Eye (tissue), 1 donor: ENCODE measurements at regions not wholly inside any gene's neighbourhood (a gene's known extent, or its start where the extent isn't known, plus 50 kb on each side); places are given as distances from the start of the nearest gene placed in this dataset.
"Not testable (repeated sequence)": the region's sequence is repeated elsewhere in the genome, so short reads cannot be mapped to it uniquely, and the experiment has no call there.

Experiments
- DNase-seq: peaks from one replicate; pipeline ENCODE4 v3.0.0-alpha.2; 2015

DNA sequence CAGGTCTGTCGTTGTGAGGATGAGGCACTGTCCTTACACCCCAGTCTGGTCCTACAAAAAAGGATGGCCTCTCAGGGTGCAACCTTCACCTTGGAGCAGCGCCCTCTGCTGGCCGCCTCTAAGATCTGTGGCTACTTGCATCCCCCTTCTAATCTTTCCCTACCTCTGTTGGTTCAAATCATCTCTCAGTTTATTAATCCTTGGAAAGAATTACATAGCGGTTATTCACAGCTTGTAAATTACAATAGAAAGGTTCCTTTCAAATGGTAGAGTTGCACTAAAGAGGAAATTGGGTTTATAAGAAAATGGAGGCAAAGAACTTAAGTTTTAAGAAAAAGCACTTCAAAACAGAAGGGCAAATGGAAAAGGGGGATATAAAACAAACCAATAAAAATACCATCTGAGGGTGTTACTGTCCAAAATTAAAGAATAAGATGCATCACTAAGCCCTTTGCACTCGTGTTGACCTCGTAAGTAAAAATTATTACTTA lies 102.0 kb upstream of the PLEKHM1 start:
- DNase-seq: peak; percentile 78

DNA sequence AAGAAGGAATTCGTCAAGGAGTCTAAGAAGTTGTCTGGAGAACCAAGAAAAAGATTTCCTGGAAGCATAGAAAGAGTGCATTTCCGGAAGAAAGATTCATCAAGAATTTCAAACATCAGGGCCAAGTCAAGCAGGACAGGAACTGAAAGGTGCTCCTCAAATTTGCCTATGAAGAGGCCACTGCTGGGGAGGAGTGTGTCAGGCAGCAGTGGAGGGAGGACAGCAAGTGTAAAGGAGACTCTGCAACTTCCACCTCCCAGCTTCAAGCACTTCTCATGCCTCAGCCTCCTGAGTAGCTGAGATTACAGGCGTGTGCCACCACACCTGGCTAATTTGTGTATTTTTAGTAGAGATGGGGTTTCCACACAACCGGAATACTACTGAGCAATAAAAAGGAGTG lies 105.8 kb upstream of the PLEKHM1 start:
- not testable (repeated sequence) for DNase-seq

DNA sequence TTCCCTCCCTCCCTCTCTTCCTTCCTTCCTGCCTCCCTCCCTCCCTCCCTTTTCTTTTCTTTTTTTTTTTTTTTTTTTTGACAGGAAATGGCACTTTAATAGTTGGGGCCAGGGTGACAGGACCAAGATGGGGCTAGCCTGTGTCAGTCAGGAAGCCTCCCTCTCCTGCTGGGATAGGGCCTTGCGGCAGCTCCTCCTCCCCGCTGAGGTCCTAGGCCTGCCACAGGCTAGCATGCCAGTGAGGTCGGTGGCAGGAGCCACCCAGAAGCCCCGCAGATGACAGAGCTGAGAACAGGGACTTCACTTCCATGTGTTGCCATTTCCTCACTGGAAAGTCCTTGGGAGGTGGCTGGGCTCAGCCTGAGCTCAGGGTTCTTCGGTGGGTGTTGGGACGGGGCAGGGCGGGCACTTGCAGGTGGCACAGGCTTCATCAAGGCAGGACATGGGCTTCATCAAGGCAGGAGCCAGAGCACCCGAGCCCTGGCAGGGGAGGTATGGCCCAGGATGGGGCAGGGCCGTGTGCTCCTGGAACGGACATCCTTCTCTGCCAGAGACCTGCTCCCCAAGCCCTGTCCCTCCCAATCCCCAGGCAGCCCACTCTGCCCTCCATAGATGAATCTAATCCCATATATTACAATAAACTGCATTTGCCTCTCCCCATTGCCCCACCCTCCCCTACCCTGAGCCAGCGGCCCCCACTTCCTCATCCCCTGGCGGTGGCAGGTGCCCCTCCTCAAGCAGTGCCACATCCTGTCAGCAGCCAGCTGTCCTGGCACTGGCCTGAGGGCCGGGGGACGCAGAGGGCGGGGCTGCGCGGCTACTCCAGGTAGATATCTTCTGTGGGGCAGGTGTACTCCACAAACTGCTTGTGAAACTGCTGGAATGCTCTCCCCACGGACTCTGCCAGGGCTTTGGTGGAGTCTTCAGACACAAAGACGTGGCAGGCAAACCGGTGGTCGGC lies 109.8 kb upstream of the PLEKHM1 start:
- DNase-seq: not testable (repeated sequence)

DNA sequence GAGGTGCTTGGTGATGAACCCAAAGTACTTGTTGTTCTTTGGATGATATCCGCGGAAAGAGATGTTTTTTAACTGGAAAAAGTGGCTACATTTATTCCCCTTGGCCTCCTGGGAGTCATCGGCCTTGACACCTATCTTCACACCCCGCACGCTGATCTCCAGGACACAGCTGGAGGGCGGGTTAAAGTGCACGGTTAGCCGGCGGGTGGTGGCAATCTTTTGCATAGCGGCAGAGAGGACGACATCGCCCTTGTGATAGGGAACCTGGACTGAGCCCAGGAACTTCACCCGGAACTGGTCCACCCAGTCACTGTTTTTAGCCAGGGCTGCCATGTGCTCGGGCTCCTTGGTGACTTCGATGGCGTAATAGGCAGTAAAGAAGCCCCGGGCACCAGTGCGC lies 110.5 kb upstream of the PLEKHM1 start:
- DNase-seq: not testable (repeated sequence)

DNA sequence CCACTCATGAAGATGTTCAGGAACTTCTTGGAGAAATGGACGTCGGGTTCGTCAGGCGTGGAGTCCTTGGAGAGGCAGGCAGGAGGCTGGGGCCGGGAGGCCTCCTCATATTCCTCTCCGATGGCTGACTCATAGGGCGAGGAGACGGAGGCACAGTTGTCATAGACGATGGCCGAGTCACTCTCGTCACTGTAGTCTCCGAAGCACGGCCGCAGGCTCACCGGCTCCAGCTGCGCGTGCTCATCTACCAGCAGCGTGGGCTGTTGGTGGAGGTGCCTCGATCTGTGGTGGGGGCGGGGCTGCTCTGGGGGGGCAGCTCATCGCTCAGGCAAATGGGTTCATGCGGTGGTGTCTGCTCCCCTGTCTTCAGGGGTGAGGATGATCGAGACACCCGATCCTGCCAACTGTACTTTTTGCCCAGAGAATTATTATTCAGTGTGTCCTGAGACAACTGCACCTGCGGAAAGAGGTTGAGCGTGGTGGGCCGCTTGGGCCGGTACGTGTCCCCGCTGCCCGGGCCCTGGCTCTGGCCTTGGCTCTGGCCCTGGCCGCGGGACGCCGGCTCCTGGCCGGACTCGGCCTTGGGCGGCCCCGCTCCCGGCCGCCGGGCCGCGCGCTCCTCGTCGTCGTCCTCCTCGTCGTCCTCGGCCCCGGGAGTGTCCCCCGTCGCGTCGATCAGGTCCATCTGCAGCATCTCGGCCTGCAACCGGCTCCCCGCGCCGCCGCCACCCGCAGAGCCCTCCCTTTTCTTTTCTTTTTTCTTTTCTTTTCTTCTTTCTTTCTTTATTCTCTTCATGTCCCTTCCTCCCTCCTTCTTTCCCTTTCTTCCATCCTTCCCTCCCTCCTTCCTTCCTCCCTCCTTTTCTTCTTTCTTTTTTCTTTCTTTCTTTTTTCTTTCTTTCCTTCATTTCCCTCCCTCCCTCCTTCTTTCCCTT lies 111.4 kb upstream of the PLEKHM1 start:
- not testable (repeated sequence) for DNase-seq

DNA sequence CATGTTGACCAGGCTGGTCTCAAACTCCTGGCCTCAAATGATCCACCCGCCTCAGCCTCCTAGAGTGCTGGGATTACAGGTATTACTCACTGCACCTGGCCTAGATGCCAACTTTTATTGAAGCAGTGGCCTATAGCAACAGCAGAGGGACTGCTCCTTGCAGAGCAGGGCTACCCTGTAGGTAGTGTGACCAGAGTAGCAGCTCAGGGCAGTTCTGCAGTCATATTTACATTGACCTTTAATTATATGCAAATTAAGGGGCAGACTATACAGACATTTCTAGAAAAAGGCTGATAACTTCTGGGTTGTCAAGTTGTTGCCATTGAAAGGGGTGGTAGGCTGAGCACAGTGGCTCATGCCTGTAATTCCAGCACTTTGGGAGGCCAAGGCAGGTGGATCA lies 115.2 kb upstream of the PLEKHM1 start:
- DNase-seq: not testable (repeated sequence)

DNA sequence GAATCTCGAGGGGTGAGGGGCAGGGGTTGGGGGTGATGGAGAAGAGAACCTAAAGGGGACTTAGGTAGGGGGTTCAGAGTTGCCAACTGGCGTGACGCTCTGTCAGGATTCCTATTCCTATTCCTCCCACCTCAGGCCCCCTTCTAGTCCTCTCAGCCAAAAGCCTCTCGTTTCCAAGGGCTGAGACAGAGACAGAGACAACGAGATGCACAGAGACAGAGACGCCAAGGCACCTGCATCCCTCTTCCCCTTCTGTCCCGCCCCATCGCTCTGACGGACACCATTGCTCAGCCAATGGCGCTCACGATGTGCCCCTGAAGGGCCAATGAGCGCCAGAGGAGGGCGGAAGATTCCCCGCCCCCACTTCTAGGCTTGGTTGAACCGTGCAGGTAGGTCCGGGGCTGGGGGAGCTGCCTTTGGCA lies 129.5 kb upstream of the PLEKHM1 start:
- peak; percentile 84 for DNase-seq

DNA sequence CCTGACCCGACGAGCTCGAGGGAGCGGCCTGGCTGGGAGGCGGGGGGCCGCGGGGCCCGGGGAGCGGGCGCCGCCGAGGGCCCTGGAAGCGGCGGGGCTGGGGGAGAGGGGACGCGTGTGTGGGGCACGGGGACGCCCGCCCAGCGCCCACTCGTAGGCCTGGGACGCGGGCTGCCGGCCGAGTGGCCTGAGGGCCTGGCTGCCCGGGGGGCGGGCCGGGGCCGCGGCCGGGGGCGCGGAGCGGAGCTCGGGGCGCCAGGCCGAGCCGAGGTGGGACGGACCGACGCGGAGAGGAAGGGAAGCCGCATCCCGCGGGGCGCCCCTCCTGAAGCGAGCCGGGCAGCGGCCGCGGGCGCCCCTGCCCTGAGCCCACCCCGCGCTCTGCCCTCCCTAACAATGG lies 129.9 kb upstream of the PLEKHM1 start:
- DNase-seq: peak; percentile 31

DNA sequence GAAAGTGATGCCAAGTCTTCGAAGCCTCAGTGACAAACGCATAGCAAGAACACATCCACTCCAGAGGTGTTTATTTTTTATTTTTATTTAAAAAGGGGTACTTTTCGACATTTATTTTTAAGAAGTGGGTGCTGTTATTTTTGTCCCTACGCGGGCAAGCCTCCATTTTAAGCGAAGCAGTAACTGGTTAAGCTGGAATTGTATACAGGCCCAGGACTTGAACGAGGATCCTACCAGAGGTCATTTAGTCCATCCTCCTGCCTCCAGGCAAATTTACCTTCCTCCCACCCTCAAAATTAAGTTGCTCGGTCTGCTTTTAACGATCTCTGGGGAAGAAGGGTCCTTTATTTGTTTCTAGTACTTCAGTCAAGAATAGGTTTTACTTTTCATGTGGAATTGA lies 130.6 kb upstream of the PLEKHM1 start:
- DNase-seq: not testable (repeated sequence)

DNA sequence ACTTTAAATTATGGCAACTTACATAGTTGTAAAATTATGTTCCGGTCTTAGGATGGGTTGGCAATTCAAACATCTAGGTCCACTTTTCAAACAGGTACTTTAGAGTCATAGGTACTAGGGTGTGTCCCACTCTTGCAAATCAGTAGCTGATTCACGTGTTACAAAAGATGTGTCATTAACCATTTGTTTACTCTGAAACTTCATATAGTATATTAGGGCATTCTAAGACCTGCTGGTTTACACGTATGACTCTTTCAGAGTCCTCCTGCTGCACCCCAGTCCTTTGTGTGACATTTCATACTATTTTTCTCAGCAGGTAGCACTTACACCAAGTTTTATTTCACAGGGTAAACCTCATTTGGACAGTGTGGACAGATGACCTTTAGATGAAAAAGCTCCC lies 131.8 kb upstream of the PLEKHM1 start:
- not testable (repeated sequence) for DNase-seq

DNA sequence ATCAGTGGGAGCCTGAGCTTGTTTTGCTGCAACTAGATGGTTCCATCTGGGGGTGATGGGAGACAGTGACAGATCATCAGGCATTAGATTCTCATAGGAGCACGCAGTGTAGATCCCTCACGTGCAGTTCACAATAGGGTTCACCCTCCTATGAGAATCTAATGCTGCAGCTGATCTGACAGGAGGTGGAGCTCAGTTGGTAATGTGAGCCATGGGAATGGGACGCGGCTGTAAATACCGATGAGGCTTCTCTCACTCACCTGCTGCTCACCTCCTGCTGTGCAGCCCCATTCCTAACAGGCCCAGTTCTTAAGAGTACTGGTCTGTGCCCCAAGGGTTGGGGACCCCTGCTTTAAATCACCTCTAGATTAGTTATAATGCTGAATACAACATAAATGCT lies 137.5 kb upstream of the PLEKHM1 start:
- no peak for DNase-seq

DNA sequence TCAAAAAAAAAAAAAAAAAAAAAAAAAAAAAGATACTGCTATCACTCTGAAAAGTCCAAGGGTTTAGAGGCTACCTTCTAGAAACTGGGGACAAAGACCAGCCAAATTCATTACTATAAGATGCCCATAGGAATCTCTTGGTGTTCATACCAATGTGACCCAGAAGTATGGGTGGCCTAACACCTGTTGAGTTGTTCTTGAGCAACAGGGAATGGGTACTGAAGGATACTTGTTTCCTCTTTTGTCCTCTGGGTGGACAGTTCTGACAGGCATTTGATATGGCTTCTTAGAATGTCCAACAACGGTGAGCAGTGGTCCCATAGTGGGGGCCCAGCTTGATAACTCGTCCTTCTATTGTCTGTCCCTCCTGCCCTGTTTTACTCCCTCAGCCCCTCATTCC lies 141.4 kb upstream of the PLEKHM1 start:
- DNase-seq: no peak

DNA sequence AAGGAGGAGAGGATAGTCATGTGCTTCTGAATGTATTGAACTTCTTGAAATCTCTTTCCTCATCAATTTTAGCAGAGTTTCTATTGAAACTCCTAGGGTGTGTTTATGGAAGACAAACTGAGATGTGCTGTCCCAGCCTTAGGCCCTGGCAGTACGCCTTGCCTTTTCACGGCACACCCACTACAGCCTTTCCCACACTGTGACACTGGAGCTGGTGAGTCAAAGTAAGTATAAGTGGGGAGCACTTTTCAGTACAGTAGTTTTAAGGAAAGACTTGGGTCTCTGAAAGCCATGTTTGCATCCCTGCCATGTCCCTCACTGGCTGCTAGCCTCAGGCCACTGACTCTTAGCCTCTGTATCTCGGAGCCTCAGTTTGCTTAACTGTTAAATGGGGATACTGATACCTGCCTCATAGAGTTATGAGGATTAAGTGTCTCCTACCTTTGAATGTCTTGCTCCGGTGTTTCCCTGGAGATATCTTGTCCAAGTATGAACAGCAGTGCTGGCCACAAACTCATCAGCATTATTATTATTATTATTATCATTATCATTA lies 144.7 kb upstream of the CRHR1 start:
- DNase-seq: no peak

DNA sequence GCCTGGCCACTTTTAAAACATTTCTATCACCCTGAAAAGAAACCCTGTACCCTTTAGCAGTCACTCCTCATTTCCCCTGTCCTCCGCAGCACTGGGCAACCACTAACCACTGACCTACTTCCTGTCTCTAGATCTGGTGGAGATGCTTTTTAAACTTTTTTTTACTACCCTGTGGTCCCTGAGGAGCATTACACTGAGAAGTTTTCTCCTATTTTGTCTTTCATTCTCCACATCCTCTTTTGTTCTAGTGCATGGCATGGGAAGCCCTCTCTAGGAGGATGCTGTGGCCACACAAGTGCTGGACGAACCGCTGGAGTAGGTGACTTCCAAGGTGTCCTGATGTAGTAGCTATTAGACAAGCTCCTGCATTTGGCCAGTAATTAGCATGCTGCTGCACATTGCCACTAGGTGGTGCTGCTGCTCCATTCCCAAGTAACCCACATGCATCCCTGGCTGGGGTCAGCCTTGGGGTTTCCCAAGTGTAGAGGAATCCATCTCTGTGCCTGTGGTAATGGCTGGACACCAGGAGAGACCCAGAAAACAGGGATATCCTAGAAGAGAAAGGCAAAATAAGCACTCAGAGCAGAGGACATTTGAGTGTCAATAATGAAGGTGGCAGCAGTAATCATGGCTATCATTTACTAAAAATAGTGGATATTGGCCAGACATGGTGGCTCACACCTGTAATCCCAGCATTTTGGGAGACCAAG lies 143.8 kb upstream of the CRHR1 start:
- peak; percentile 93 for DNase-seq

DNA sequence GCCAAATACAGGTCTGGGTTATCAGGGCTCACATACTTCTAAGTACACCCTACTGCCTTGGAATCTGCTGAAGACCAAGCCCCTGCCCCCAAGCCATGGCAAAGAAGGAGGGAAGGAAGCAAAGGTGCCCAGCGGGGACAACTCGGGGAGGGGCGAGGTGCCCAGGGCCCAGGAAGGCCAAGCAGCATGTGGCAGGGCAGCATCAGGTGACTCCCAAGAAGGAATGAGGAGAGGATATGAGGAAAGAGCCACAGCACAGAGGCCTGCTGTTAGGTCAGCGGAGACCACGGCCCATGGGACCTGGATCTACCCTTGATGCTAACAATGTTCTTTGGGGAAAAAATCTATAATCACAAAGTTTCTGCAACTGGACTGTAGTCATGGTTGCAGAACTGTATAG lies 142.6 kb upstream of the CRHR1 start:
- DNase-seq: no peak

DNA sequence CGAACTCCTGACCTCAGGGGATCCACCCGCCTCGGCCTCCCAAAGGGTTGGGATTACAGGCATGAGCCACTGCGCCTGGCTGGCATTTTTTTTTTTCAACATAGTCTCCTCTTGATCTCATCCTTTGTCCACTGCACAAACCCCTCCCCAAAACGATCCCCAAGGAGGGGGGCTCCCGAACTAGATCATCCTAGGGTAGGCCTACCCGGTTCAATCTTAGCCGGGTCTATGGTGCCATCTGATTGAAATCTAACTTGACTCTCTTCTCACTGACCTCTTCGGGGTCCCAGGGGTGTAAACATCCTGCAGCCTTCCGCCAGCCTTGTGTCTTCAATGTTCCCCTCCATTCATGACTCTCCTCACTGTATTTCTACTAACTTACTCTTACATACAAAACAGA lies 140.5 kb upstream of the CRHR1 start:
- no peak for DNase-seq

DNA sequence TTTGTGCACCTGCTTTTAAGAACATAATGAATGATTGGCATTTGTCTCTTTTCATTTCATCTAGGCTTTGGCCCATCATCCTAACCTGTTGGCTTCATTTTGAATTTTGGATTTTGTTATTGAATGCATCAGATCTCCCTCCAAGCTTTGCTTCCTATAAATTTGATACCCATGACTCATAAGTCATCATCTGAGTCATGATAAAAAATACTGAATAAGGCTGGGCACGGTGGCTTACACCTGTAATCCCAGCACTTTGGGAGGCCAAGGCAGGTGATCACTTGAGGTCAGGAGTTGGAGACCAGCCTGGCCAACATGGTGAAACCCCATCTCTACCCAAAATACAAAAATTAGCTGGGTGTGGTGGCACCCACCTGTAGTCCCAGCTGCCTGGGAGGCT lies 139.5 kb upstream of the CRHR1 start:
- DNase-seq: not testable (repeated sequence)

DNA sequence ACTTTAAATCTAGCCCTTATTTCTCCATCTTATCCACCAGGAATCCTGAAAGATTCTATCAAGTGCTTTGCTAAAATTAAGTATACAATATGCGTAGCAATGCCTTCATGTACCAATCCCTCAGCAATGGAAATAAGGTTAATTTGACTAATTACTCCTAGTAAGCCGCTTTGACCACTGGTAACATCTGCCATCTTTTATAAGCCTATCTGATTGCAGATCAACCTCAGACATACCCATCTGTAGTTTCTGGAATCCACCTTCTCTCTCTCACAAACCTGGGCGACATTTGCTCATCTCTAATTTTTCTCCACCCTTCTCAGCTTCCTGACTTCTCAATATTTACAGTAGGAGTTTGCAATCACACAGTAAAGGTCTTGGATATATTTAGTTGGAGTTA lies 138.8 kb upstream of the CRHR1 start:
- no peak for DNase-seq

DNA sequence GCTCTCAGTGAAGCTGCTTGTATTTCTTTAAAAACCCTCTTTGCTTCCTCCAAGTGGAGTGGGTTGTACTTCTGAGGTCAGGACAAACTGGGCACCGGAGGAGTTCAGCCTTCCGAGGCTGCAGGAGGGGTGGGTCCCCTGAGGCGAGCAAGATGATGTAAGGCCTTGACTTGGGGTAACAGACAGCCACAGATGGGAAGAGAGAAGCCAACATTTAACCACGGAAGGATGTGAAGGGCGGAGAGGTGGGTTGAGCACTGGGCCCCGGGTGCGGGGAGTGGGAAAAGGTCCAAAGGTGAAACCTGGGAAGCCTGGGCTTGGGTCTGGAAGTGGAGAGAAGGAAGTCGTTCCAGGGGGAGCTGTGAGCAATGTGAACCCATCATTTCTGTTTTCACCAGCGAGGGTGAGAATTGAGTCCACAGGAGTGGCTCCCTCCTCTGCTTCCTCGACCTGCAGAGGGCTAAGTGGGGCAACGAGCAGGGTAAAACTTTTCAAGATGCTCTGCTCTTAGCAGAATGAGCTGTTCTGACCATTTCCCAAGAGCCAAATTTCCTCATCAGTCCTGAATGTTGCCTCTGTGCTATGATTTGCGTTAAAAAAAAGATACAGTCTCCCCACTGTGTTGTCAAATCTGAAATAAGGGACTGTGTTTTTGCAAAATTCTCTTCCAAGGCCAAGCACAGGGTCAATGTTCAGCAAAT lies 137.7 kb upstream of the CRHR1 start:
- DNase-seq: no peak

DNA sequence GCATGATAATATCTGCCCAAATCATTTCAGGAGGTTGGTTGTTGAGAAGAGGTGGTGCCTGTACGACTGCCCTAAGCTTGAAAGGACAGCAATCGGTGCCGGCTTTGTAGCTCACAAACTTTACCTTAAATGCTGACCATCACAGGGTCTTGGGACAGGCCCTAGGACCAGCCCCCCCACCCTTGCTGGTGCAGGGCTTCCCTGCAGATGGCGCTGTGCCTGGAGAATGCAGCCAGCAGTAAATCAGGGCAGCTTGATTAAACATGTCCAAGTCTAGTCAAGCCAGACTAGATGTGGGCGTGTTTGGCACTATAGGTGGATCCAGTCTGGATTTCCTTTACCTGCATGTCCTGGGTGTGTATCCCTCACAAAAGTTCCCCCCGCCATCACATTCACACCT lies 135.5 kb upstream of the CRHR1 start:
- DNase-seq: no peak

DNA sequence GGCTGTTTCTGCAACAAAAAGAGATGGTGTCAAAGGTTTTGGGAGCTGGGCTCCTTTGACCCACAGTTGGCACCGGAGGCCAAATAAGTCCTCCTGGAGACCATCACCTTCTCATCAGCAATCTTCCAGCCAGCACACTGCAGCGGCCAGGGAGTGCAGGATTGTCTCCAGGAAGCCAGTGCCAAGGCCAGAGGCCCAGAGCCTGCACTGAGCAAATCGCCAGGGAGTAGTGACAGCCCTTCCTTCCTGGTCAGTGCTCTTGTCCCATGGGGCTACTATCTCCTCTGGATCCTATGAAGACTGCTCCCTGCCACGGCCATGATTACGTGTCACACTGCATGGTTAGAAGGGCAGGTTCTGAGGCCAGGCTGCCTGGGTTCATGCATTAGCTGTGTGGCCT lies 134.3 kb upstream of the CRHR1 start:
- DNase-seq: no peak

DNA sequence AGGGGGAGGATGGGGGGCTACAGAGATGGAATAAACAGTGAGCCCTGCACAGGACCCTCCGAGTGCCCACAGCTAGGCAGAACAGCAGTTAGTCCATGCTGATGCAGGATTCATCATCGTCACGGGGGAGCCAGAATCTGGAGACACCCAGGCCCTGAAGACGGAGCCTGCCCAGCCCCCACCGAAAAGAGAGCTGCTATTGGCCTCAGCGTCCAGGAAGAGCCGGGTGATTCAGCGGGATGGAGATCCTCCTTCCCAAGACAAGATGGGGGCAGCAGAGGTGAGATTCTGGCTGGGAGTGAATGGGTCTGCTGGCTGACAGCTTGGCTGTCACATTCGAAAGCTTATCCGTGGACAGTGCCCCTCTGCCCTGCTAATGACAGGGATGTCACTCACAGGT lies 133.6 kb upstream of the CRHR1 start:
- no peak for DNase-seq
